ENCODE measurements at regions not wholly inside any gene's neighbourhood (a gene's known extent, or its start where the extent isn't known, plus 50 kb on each side); places are given as distances from the start of the nearest gene placed in this dataset.

- no TSS peak for BruUV-seq (replicated peaks)
- CTCF ChIA-PET, result no interaction called here
- H3K27me3 Mint-ChIP-seq (ENCODE audit: insufficient read depth, unreplicated experiment), result no peaks in the 10 kb centered on the region
These were observed 79.1 kb upstream of the SLC22A23 start for GRCh38 chr6:3535776-3536435.

GRCh38 chr6:3535033-3535775 is 78.4 kb upstream of the SLC22A23 start:
- no peak overlapping the region for H3K27ac Mint-ChIP-seq (ENCODE audit: unreplicated experiment)
- POLR2A ChIA-PET, result no interaction called here
- CTCF ChIA-PET, result no interaction called here
- BruUV-seq (replicated peaks), result no TSS peak
- no peaks in the 10 kb centered on the region for H3K9me3 Mint-ChIP-seq (ENCODE audit: unreplicated experiment)
- Histone ChIP-seq H3K4me1 (peaks cover 10% of the 10 kb centered on the region; the same call in 1 of the 2 replicates), H3K27me3 (replicated peaks; ENCODE audit: control insufficient read depth, insufficient read depth, low read length) (no peaks in the 10 kb centered on the region), H3K9me3 (no peaks in the 10 kb centered on the region), H3K36me3 (ENCODE audit: control insufficient read depth, insufficient read depth, low read length) (no peaks in the 10 kb centered on the region), H3K4me3 (ENCODE audit: low read depth, low read length) (no peak overlapping the region)
- no peaks in the 10 kb centered on the region for H3K27me3 Mint-ChIP-seq (ENCODE audit: insufficient read depth, unreplicated experiment)
- TF ChIP-seq, protein P1, sequence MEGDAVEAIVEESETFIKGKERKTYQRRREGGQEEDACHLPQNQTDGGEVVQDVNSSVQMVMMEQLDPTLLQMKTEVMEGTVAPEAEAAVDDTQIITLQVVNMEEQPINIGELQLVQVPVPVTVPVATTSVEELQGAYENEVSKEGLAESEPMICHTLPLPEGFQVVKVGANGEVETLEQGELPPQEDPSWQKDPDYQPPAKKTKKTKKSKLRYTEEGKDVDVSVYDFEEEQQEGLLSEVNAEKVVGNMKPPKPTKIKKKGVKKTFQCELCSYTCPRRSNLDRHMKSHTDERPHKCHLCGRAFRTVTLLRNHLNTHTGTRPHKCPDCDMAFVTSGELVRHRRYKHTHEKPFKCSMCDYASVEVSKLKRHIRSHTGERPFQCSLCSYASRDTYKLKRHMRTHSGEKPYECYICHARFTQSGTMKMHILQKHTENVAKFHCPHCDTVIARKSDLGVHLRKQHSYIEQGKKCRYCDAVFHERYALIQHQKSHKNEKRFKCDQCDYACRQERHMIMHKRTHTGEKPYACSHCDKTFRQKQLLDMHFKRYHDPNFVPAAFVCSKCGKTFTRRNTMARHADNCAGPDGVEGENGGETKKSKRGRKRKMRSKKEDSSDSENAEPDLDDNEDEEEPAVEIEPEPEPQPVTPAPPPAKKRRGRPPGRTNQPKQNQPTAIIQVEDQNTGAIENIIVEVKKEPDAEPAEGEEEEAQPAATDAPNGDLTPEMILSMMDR (IDR thresholded peaks at IDR 0.05; ENCODE audit: insufficient read depth in 1 of 2, low read depth in 1 of 2, low read length in 1 of 2, severe bottlenecking in 1 of 2, unreplicated experiment in 1 of 2), result no peak
- no peak overlapping the region for H3K4me3 Mint-ChIP-seq (ENCODE audit: unreplicated experiment)
- no peaks in the 10 kb centered on the region for H3K4me1 Mint-ChIP-seq (ENCODE audit: low read depth, unreplicated experiment)
- H3K36me3 Mint-ChIP-seq (ENCODE audit: insufficient read depth, unreplicated experiment), result no peaks in the 10 kb centered on the region
- no peak for DNase-seq
- intact Hi-C loops (cut with micrococcal nuclease; ENCODE audit: unreplicated experiment), result no loop called here

More at GRCh38 chr6:3535776-3536435, 79.1 kb upstream of the SLC22A23 start:
- Mint-ChIP-seq H3K36me3 (ENCODE audit: insufficient read depth, unreplicated experiment) (no peaks in the 10 kb centered on the region), H3K9me3 (ENCODE audit: unreplicated experiment) (no peaks in the 10 kb centered on the region), H3K4me1 (ENCODE audit: low read depth, unreplicated experiment) (no peaks in the 10 kb centered on the region), H3K4me3 (ENCODE audit: unreplicated experiment) (no peak overlapping the region), H3K27ac (ENCODE audit: unreplicated experiment) (no peak overlapping the region)
- DNase-seq, result no peak
- intact Hi-C loops (cut with micrococcal nuclease; ENCODE audit: unreplicated experiment), result no loop called here
- Histone ChIP-seq H3K36me3 (ENCODE audit: control insufficient read depth, insufficient read depth, low read length) (no peaks in the 10 kb centered on the region), H3K9me3 (no peaks in the 10 kb centered on the region), H3K27me3 (replicated peaks; ENCODE audit: control insufficient read depth, insufficient read depth, low read length) (no peaks in the 10 kb centered on the region), H3K4me3 (ENCODE audit: low read depth, low read length) (no peak overlapping the region), H3K4me1 (peaks cover 15% of the 10 kb centered on the region)
- TF ChIP-seq, protein P1 (IDR thresholded peaks at IDR 0.05; ENCODE audit: insufficient read depth in 1 of 2, low read depth in 1 of 2, low read length in 1 of 2, severe bottlenecking in 1 of 2, unreplicated experiment in 1 of 2), result no peak
- POLR2A ChIA-PET, result no interaction called here

GRCh38 chr6:3534599-3534998 is 77.7 kb upstream of the SLC22A23 start:
- ChIA-PET POLR2A (no interaction called here), CTCF (no interaction called here)
- Histone ChIP-seq H3K4me3 (ENCODE audit: low read depth, low read length) (no peak overlapping the region), H3K9me3 (no peaks in the 10 kb centered on the region), H3K27me3 (replicated peaks; ENCODE audit: control insufficient read depth, insufficient read depth, low read length) (no peaks in the 10 kb centered on the region), H3K36me3 (ENCODE audit: control insufficient read depth, insufficient read depth, low read length) (no peaks in the 10 kb centered on the region), H3K4me1 (peaks cover 9% of the 10 kb centered on the region; the same call in 1 of the 2 replicates)
- intact Hi-C loops (cut with micrococcal nuclease; ENCODE audit: unreplicated experiment), result no loop called here
- TF ChIP-seq, protein P1 (IDR thresholded peaks at IDR 0.05; ENCODE audit: insufficient read depth in 1 of 2, low read depth in 1 of 2, low read length in 1 of 2, severe bottlenecking in 1 of 2, unreplicated experiment in 1 of 2), result no peak
- Mint-ChIP-seq H3K36me3 (ENCODE audit: insufficient read depth, unreplicated experiment) (no peaks in the 10 kb centered on the region), H3K27me3 (ENCODE audit: insufficient read depth, unreplicated experiment) (no peaks in the 10 kb centered on the region), H3K4me1 (ENCODE audit: low read depth, unreplicated experiment) (no peaks in the 10 kb centered on the region), H3K27ac (ENCODE audit: unreplicated experiment) (no peak overlapping the region), H3K4me3 (ENCODE audit: unreplicated experiment) (no peak overlapping the region), H3K9me3 (ENCODE audit: unreplicated experiment) (no peaks in the 10 kb centered on the region)
- BruUV-seq (replicated peaks), result no TSS peak
- no peak for DNase-seq

All from Caco-2 (cell line).